PC-9 (cell line): ENCODE measurements at regions not wholly inside any gene's neighbourhood (a gene's known extent, or its start where the extent isn't known, plus 50 kb on each side); places are given as distances from the start of the nearest gene placed in this dataset.
A peak's percentile ranks its signal among the peaks of the same experiment; 100 is the strongest.

Experiments used
- BruUV-seq: library from RNA; stranded (reverse); fragments of 400-500 nt; replicated peaks from 2 replicates; lab custom pipeline; 2021; lab: Mats Ljungman, UMichigan
- CTCF ChIA-PET: fragments of 300-600 bp; sonication (Branson Sonifier 250); formaldehyde crosslinking; loops from one replicate; lab custom pipeline; 2022; ENCODE audit warnings: antibody characterized with exemption; lab: Charles Lee
- POLR2A ChIA-PET: fragments of 300-600 bp; sonication (Branson Sonifier 250); formaldehyde crosslinking; loops from one replicate; lab custom pipeline; 2022; ENCODE audit warnings: antibody characterized with exemption; ENCODE audit not compliant: unreplicated experiment; lab: Charles Lee
- DNase-seq, 2 experiments: peaks; one replicate each; pipeline versions ENCODE4 v3.0.0 to v3.0.0-alpha.2; 2015 to 2022; ENCODE audit warnings: mixed read lengths in 1 of 2
- H2AFZ ChIP-seq: fragments of 200-600 bp; sonication (generic); 2 replicates; pipeline ENCODE4 v1.8.1; 2017; ENCODE audit warnings: antibody characterized with exemption
- H3F3A ChIP-seq: fragments of 200-600 bp; sonication (generic); 2 replicates; pipeline ENCODE4 v1.8.1; 2017; ENCODE audit warnings: antibody characterized with exemption, mild to moderate bottlenecking, low read depth; ENCODE audit not compliant: insufficient read depth
- H3K27ac ChIP-seq: fragments of 200-600 bp; sonication (generic); 2 replicates; pipeline ENCODE4 v1.6.1; 2016; ENCODE audit warnings: mixed run types
- H3K27me3 ChIP-seq: fragments of 200-600 bp; sonication (generic); 2 replicates; pipeline ENCODE4 v1.6.1; 2016; ENCODE audit warnings: low read depth, mixed run types; ENCODE audit not compliant: insufficient read depth
- H3K36me3 ChIP-seq: fragments of 200-600 bp; sonication (generic); 2 replicates; pipeline ENCODE4 v1.6.1; 2016; ENCODE audit warnings: low read depth, mixed run types
- H3K4me1 ChIP-seq: fragments of 200-600 bp; sonication (generic); replicated peaks from 2 replicates; pipeline ENCODE4 v1.6.1; 2016; ENCODE audit warnings: mixed run types; ENCODE audit not compliant: insufficient read depth
- H3K4me2 ChIP-seq: fragments of 200-600 bp; sonication (generic); 2 replicates; pipeline ENCODE4 v1.6.1; 2017; ENCODE audit warnings: mixed run types
- H3K4me3 ChIP-seq: fragments of 200-600 bp; sonication (generic); 2 replicates; pipeline ENCODE4 v1.6.1; 2016; ENCODE audit warnings: mixed run types
- H3K79me2 ChIP-seq: fragments of 200-600 bp; sonication (generic); 2 replicates; pipeline ENCODE4 v1.6.1; 2017; ENCODE audit warnings: low read depth, mixed run types
- H3K9me2 ChIP-seq: fragments of 200-600 bp; sonication (generic); 2 replicates; pipeline ENCODE4 v1.8.1; 2017; ENCODE audit warnings: mild to moderate bottlenecking; ENCODE audit not compliant: insufficient read depth
- H3K9me3 ChIP-seq: fragments of 200-600 bp; sonication (generic); 2 replicates; pipeline ENCODE4 v1.8.1; 2016; ENCODE audit warnings: low read depth; ENCODE audit not compliant: insufficient read depth
- H4K20me1 ChIP-seq: fragments of 200-600 bp; sonication (generic); 2 replicates; pipeline ENCODE4 v1.8.1; 2017; ENCODE audit not compliant: insufficient read depth
- EZH2 ChIP-seq: fragments of 200-600 bp; sonication (generic); IDR thresholded peaks from 2 replicates; pipeline ENCODE4 v1.8.0; 2017; ENCODE audit warnings: antibody characterized with exemption, low read depth
- intact Hi-C: fragments of 100-400 bp; cut with micrococcal nuclease; formaldehyde crosslinking; loops from one replicate; pipeline ENCODE4 v1.10.0; 2022; ENCODE audit not compliant: unreplicated experiment
- TF ChIP-seq, protein P1 (sequence below): fragments of 200-600 bp; sonication (generic); conservative IDR thresholded peaks from 2 replicates; pipeline ENCODE4 v1.6.1; 2017; ENCODE audit warnings: mixed run types, antibody characterized with exemption, mild to moderate bottlenecking, moderate library complexity

DNA sequence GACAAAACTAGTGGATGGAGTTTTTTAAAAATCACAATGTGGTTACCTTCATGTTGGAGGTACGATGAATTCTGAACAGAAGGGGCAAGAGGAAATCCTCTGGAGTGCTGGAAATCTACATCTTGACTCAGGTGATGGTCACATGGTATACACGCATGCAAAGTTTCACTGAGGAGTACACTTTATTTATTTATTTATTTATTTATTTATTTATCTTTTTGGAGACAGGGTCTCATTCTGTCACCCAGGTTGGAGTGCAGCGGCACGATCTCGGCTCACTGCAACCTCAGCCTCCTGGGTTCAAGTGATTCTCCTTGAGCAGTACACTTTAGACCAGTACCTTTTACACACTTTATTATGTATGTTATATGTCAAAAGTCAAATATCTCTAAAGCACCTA, 645.7 kb upstream of the DIPK2B start:
- ChIA-PET POLR2A (interaction anchor here (0.5 to 0.6 kb wide), 4 partner anchors 30 to 487 kb away, joined by 3 to 11 read pairs (median 4); no protein-coding TSS in a partner anchor), CTCF (no interaction called here)
- Histone ChIP-seq H3K27me3 (no peaks in the 10 kb centered on the region), H2AFZ (no peak overlapping the region), H3K4me3 (no peak overlapping the region; the same call in 1 of the 2 replicates), H3K9me2 (no peaks in the 10 kb centered on the region), H3K9me3 (no peaks in the 10 kb centered on the region), H3K27ac (0 out of 2 replicates have a peak overlapping the region, but pooled peaks have one; percentile 12), H3F3A (peaks cover 4% of the 10 kb centered on the region), H3K79me2 (peaks cover 90% of the 10 kb centered on the region), H3K36me3 (0 out of 2 replicates have a peak, but pooled peaks cover 10% of the 10 kb centered on the region), H3K4me1 (peaks cover 21% of the 10 kb centered on the region; the same call in 1 of the 2 replicates), H4K20me1 (no peaks in the 10 kb centered on the region), H3K4me2 (peak overlapping the region; percentile 72)
- DNase-seq, result no peak
- intact Hi-C loops, result no loop called here
- no TSS peak for BruUV-seq
- TF ChIP-seq, protein P1, sequence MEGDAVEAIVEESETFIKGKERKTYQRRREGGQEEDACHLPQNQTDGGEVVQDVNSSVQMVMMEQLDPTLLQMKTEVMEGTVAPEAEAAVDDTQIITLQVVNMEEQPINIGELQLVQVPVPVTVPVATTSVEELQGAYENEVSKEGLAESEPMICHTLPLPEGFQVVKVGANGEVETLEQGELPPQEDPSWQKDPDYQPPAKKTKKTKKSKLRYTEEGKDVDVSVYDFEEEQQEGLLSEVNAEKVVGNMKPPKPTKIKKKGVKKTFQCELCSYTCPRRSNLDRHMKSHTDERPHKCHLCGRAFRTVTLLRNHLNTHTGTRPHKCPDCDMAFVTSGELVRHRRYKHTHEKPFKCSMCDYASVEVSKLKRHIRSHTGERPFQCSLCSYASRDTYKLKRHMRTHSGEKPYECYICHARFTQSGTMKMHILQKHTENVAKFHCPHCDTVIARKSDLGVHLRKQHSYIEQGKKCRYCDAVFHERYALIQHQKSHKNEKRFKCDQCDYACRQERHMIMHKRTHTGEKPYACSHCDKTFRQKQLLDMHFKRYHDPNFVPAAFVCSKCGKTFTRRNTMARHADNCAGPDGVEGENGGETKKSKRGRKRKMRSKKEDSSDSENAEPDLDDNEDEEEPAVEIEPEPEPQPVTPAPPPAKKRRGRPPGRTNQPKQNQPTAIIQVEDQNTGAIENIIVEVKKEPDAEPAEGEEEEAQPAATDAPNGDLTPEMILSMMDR, result no peak

DNA sequence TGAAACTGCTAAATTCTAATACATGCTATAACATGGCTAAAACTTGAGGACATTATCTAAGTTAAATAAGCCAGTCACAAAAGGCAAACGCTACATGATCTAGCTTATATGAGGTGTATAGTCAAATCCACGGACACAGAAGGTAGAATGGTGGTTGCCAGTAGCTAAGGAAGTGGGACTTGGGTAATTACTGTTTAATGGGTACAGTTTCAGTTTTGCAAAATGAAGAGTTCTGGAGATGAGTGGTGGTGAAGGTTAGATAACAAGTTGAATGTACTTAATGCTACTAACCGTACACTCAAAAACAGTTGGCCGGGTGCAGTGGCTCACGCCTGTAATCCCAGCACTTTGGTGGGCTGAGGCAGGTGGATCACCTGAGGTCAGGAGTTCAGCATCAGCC, 644.5 kb upstream of the DIPK2B start:
- H3K4me3 ChIP-seq, result no peak overlapping the region
- no peak overlapping the region for H2AFZ ChIP-seq
- TF ChIP-seq, protein P1, result no peak
- no peak for TF ChIP-seq EZH2
- no peaks in the 10 kb centered on the region for H3K9me2 ChIP-seq
- H3K4me2 ChIP-seq, result 0 out of 2 replicates have a peak overlapping the region, but pooled peaks have one; percentile 26
- H3K9me3 ChIP-seq, result no peaks in the 10 kb centered on the region
- no peaks in the 10 kb centered on the region for H3K27me3 ChIP-seq
- peaks cover 21% of the 10 kb centered on the region; the same call in 1 of the 2 replicates for H3K4me1 ChIP-seq
- intact Hi-C loops, result no loop called here
- H3F3A ChIP-seq, result peaks cover 16% of the 10 kb centered on the region
- DNase-seq, result no peak
- no TSS peak for BruUV-seq
- POLR2A ChIA-PET, result no interaction called here
- CTCF ChIA-PET, result no interaction called here
- peaks cover 94% of the 10 kb centered on the region for H3K79me2 ChIP-seq
- H4K20me1 ChIP-seq, result no peaks in the 10 kb centered on the region
- 0 out of 2 replicates have a peak, but pooled peaks cover 10% of the 10 kb centered on the region for H3K36me3 ChIP-seq
- no peak overlapping the region for H3K27ac ChIP-seq

DNA sequence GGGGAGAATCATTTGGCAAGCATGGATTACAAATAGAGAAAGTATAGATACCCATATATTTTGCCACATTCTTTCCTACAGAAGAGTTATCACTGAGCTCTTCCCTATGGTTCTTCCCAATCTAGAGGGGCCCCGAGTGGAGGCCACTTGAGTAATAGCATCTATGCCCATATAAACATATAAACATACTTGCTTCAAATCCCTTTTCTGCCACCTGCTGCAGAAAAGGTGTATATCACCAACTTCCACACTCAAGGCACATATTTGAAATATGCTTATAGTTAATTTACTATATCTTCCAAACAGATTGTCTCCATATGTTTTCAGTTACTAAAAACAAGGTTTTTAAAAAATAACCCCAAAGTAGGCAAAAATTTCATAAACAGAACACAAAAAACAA, 642.8 kb upstream of the DIPK2B start:
- H3K36me3 ChIP-seq, result 0 out of 2 replicates have a peak, but pooled peaks cover 10% of the 10 kb centered on the region
- intact Hi-C loops, result no loop called here
- no peak overlapping the region for H3K4me2 ChIP-seq
- H3K9me3 ChIP-seq, result no peaks in the 10 kb centered on the region
- H3K4me1 ChIP-seq, result peaks cover 21% of the 10 kb centered on the region; the same call in 1 of the 2 replicates
- 0 out of 2 replicates have a peak overlapping the region, but pooled peaks have one; percentile 19 for H3K27ac ChIP-seq
- H3K27me3 ChIP-seq, result no peaks in the 10 kb centered on the region
- ChIA-PET POLR2A (no interaction called here), CTCF (interaction anchor here (0.6 kb wide), 1 partner anchor 15 kb away, joined by 4 read pairs; no protein-coding TSS in a partner anchor)
- no peaks in the 10 kb centered on the region for H3K9me2 ChIP-seq
- no peak for DNase-seq
- H3K4me3 ChIP-seq, result no peak overlapping the region
- no peak for TF ChIP-seq EZH2
- TF ChIP-seq, protein P1, result no peak; the same call in 1 of the 2 replicates
- H4K20me1 ChIP-seq, result no peaks in the 10 kb centered on the region
- peaks cover 95% of the 10 kb centered on the region for H3K79me2 ChIP-seq
- no TSS peak for BruUV-seq
- H2AFZ ChIP-seq, result no peak overlapping the region
- H3F3A ChIP-seq, result peaks cover 13% of the 10 kb centered on the region; the same call in 1 of the 2 replicates
